GM18520 (cell line): ENCODE measurements at regions not wholly inside any gene's neighbourhood (a gene's known extent, or its start where the extent isn't known, plus 50 kb on each side); places are given as distances from the start of the nearest gene placed in this dataset.
A peak's percentile ranks its signal among the peaks of the same experiment; 100 is the strongest.

Experiments
- ATAC-seq: cut with Tn5 transposase; IDR thresholded peaks from one replicate; pipeline ENCODE4 v1.9.1; 2021; ENCODE audit not compliant: unreplicated experiment

- ATAC-seq: no peak
These were observed 66.5 kb upstream of the PJA2 start for GRCh38 chr5:109476292-109476691.

DNA sequence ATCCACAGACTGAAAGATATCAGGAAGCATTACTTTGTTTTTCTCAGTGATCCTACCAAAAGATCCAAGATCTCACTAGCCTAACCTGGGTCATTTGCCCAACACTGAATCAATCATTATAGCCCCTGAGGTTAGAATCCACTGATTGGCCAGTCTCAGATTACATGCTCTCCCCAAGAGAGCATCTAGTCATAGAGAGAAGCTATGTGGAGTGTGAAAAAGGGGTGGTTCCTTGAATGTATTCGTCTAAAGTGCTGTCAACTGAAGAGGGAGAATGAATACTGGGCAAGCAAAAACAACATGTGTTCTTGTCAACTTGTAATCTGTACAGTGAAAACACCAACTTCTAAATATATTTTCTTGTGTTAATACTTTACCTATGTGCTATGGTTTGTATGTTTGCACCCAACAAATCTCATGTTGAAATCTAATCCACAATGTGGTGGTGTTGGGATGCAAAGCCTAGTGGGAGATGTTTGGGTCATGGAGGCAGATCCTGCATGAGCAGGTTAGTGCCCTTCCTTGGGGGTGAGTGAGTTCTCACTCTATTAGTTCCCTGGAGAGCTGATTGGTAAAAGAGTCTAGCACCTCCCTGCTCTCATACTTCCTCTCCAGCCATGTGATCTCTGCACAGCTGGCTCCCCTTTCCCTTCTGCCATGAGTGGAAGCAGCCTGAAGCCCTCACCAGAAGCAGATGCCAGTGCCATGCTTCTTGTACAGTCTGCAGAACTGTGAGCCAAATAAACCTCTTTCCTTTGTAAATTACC lies 60.3 kb upstream of the PJA2 start:
- ATAC-seq: no peak

- ATAC-seq: peak; percentile 86
These were observed 59.1 kb upstream of the PJA2 start for GRCh38 chr5:109468737-109469420.

DNA sequence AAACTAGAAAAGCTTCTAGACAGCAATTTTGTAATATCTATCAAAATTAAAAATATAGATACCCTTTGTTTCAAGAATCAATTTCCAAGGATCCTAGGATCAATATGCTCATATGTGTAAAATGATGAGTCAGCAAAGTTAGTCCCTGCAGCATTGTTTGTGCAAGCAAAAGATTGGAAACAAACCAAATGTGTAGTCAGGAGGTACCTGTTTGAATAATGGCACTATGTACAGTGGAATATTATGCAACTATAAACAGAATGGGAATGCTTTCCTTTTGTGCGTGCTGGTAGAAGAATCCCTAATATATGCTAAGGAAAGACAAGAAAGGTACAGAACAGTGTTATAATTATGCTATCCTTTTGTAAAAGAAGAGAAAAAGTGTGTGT lies 58.5 kb upstream of the PJA2 start:
- no peak for ATAC-seq

DNA sequence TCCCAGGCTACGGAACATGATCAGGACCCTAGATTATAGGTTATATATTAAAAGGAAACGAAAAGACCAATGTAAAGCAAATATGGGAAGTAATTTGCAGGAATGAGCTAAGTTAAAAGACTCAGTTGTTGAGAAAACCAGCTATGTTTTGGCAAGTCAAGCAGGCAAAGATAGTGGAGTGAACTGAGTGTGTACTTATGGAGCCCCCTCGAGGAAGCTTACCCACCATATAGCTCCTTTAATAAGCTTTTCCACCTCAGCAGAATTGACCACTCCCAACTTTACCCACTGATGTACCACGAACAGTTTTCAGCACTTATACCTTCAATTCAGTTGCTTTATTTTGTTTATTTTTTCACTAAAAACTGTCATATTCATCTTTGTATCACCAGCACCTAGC lies 57.3 kb upstream of the PJA2 start:
- ATAC-seq: no peak
